ENCODE measurements at regions not wholly inside any gene's neighbourhood (a gene's known extent, or its start where the extent isn't known, plus 50 kb on each side); places are given as distances from the start of the nearest gene placed in this dataset.
A peak's percentile ranks its signal among the peaks of the same experiment; 100 is the strongest.

DNA sequence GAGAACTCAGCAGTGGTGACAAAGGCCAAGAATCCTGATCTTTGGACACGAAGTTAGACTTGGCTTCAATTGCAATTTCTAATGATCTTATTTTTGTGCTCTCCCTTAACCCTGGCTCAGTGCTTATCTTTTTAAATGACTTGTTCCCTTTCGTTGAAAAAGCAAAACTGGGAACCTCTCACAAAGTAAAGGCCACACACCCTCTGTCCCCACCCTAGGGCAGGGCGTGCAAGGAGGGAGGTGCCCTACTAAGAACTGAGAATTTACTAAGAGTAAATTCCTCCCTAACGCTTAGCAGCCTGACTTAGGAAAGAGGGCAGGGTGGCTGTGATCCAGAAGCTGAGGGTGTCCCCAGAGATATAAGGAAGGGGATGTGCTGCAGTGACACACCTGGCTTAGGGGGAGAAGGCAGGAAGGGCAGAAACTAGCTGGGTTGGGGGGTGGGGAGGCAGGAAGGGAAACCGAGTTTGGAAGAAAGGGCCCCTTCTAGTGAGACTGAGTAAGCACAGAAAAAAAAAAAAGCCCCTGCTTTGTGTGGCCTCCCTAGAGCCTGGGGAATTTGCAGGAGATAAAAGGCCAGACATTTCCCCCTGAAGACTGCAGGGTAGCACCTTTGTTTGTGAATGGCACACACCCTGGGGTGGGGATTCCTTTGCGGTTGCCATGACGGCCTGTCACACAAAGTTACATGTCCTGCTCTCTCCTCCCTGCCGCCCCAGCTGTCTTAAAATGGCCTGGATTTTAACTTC lies 435.1 kb downstream of the EFNB2 start (continued):
- TF ChIP-seq, protein P1, sequence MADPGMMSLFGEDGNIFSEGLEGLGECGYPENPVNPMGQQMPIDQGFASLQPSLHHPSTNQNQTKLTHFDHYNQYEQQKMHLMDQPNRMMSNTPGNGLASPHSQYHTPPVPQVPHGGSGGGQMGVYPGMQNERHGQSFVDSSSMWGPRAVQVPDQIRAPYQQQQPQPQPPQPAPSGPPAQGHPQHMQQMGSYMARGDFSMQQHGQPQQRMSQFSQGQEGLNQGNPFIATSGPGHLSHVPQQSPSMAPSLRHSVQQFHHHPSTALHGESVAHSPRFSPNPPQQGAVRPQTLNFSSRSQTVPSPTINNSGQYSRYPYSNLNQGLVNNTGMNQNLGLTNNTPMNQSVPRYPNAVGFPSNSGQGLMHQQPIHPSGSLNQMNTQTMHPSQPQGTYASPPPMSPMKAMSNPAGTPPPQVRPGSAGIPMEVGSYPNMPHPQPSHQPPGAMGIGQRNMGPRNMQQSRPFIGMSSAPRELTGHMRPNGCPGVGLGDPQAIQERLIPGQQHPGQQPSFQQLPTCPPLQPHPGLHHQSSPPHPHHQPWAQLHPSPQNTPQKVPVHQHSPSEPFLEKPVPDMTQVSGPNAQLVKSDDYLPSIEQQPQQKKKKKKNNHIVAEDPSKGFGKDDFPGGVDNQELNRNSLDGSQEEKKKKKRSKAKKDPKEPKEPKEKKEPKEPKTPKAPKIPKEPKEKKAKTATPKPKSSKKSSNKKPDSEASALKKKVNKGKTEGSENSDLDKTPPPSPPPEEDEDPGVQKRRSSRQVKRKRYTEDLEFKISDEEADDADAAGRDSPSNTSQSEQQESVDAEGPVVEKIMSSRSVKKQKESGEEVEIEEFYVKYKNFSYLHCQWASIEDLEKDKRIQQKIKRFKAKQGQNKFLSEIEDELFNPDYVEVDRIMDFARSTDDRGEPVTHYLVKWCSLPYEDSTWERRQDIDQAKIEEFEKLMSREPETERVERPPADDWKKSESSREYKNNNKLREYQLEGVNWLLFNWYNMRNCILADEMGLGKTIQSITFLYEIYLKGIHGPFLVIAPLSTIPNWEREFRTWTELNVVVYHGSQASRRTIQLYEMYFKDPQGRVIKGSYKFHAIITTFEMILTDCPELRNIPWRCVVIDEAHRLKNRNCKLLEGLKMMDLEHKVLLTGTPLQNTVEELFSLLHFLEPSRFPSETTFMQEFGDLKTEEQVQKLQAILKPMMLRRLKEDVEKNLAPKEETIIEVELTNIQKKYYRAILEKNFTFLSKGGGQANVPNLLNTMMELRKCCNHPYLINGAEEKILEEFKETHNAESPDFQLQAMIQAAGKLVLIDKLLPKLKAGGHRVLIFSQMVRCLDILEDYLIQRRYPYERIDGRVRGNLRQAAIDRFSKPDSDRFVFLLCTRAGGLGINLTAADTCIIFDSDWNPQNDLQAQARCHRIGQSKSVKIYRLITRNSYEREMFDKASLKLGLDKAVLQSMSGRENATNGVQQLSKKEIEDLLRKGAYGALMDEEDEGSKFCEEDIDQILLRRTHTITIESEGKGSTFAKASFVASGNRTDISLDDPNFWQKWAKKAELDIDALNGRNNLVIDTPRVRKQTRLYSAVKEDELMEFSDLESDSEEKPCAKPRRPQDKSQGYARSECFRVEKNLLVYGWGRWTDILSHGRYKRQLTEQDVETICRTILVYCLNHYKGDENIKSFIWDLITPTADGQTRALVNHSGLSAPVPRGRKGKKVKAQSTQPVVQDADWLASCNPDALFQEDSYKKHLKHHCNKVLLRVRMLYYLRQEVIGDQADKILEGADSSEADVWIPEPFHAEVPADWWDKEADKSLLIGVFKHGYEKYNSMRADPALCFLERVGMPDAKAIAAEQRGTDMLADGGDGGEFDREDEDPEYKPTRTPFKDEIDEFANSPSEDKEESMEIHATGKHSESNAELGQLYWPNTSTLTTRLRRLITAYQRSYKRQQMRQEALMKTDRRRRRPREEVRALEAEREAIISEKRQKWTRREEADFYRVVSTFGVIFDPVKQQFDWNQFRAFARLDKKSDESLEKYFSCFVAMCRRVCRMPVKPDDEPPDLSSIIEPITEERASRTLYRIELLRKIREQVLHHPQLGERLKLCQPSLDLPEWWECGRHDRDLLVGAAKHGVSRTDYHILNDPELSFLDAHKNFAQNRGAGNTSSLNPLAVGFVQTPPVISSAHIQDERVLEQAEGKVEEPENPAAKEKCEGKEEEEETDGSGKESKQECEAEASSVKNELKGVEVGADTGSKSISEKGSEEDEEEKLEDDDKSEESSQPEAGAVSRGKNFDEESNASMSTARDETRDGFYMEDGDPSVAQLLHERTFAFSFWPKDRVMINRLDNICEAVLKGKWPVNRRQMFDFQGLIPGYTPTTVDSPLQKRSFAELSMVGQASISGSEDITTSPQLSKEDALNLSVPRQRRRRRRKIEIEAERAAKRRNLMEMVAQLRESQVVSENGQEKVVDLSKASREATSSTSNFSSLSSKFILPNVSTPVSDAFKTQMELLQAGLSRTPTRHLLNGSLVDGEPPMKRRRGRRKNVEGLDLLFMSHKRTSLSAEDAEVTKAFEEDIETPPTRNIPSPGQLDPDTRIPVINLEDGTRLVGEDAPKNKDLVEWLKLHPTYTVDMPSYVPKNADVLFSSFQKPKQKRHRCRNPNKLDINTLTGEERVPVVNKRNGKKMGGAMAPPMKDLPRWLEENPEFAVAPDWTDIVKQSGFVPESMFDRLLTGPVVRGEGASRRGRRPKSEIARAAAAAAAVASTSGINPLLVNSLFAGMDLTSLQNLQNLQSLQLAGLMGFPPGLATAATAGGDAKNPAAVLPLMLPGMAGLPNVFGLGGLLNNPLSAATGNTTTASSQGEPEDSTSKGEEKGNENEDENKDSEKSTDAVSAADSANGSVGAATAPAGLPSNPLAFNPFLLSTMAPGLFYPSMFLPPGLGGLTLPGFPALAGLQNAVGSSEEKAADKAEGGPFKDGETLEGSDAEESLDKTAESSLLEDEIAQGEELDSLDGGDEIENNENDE (IDR thresholded peaks at IDR 0.05; ENCODE audit: insufficient replicate concordance, low read length), result peak; percentile 25
- TF ChIP-seq CEBPB (IDR thresholded peaks at IDR 0.05; ENCODE audit: low read depth, low read length), result no peak
